GM12878 (cell line): ENCODE measurements at regions not wholly inside any gene's neighbourhood (a gene's known extent, or its start where the extent isn't known, plus 50 kb on each side); places are given as distances from the start of the nearest gene placed in this dataset.

ENCODE experiments used
- ATAC-seq: fragments of 200-7000 bp; cut with Tn5 transposase; 3 replicates; pipeline ENCODE4 v1.9.1; 2020; ENCODE audit warnings: mild to moderate bottlenecking, moderate library complexity
- BruUV-seq: library from RNA; stranded (reverse); fragments of 400-500 nt; replicated peaks from 2 replicates; lab custom pipeline; 2021; lab: Mats Ljungman, UMichigan
- CTCF ChIA-PET: fragments of 300-600 bp; sonication (Branson Sonifier 250); formaldehyde crosslinking; extraction: SDS; loops from one replicate; lab custom pipeline; 2021; ENCODE audit warnings: inconsistent platforms; lab: Yijun Ruan, JAX
- POLR2A ChIA-PET: fragments of 350-600 bp; formaldehyde crosslinking; extraction: SDS; loops from one replicate; lab custom pipeline; 2021; ENCODE audit warnings: inconsistent platforms; lab: Charles Lee
- RAD21 ChIA-PET: fragments of 300-600 bp; sonication (Branson Sonifier 250); formaldehyde crosslinking; loops from one replicate; lab custom pipeline; 2023; ENCODE audit warnings: antibody characterized with exemption; ENCODE audit not compliant: unreplicated experiment; lab: Charles Lee
- SMC1A ChIA-PET: fragments of 300-600 bp; sonication (Branson Sonifier 250); formaldehyde crosslinking; loops from one replicate; lab custom pipeline; 2023; ENCODE audit not compliant: unreplicated experiment, uncharacterized antibody; lab: Charles Lee
- DNase-seq: peaks from one replicate; pipeline ENCODE4 v3.0.0-alpha.2; 2011; ENCODE audit warnings: low read depth, low spot score
- FAIRE-seq: peaks from 3 replicates; lab custom pipeline; 2011; peaks lifted over from hg19 to GRCh38; lab: Jason Lieb, UNC
- H2AFZ ChIP-seq: 2 replicates; pipeline ENCODE4 v1.6.0; 2011; ENCODE audit warnings: low read depth, low read length, control low read depth; ENCODE audit not compliant: control insufficient read depth
- H3K27ac ChIP-seq: 2 replicates; pipeline ENCODE4 v1.5.1; 2011; ENCODE audit warnings: control low read depth; ENCODE audit not compliant: control insufficient read depth, insufficient read depth
- H3K27me3 ChIP-seq, 2 experiments: replicated peaks in 1 of 2; 2 replicates each; pipeline versions ENCODE4 v1.6.0 to v1.6.1; 2011; ENCODE audit warnings: low read length in 1 of 2; ENCODE audit not compliant: control insufficient read depth in 2 of 2, insufficient read depth in 2 of 2
- H3K36me3 ChIP-seq, 2 experiments: 2 replicates each; pipeline ENCODE4 v1.5.1; 2011; ENCODE audit warnings: low read length in 1 of 2; ENCODE audit not compliant: control insufficient read depth in 2 of 2, insufficient read depth in 2 of 2
- H3K4me1 ChIP-seq: 2 replicates; pipeline ENCODE4 v1.6.1; 2011; ENCODE audit warnings: mild to moderate bottlenecking, low read length, moderate library complexity, mixed read lengths; ENCODE audit not compliant: control insufficient read depth, insufficient read depth
- H3K4me2 ChIP-seq: 2 replicates; pipeline ENCODE4 v1.6.0; 2011; ENCODE audit warnings: control low read depth; ENCODE audit not compliant: control insufficient read depth, insufficient read depth
- H3K4me3 ChIP-seq: fragments of 200-600 bp; sonication (generic); 2 replicates; pipeline ENCODE4 v1.5.1; 2016
- H3K79me2 ChIP-seq: 2 replicates; pipeline ENCODE4 v1.6.0; 2011; ENCODE audit warnings: low read length; ENCODE audit not compliant: control insufficient read depth, insufficient read depth
- H3K9ac ChIP-seq: 2 replicates; pipeline ENCODE4 v1.8.0; 2011; ENCODE audit warnings: low read length, control low read depth, mixed read lengths; ENCODE audit not compliant: control insufficient read depth, insufficient read depth
- H3K9me3 ChIP-seq: replicated peaks from 3 replicates; pipeline ENCODE4 v1.5.1; 2011; ENCODE audit warnings: mild to moderate bottlenecking, low read length; ENCODE audit not compliant: control insufficient read depth, insufficient read depth
- H4K20me1 ChIP-seq: 2 replicates; pipeline ENCODE4 v1.6.0; 2011; ENCODE audit not compliant: control insufficient read depth, insufficient read depth
- NBN ChIP-seq: fragments of 450-650 bp; IDR thresholded peaks from 2 replicates; pipeline ENCODE4 v1.6.1; 2016
- NRF1 ChIP-seq: conservative IDR thresholded peaks from 2 replicates; pipeline ENCODE4 v1.6.1; 2011; ENCODE audit warnings: mild to moderate bottlenecking, low read depth, low read length, improper control_type of control experiment
- RB1 ChIP-seq: fragments of 450-650 bp; formaldehyde crosslinking; IDR thresholded peaks from 2 replicates; pipeline ENCODE4 v1.6.1; 2017; ENCODE audit warnings: mild to moderate bottlenecking, borderline replicate concordance
- SIN3A ChIP-seq: IDR thresholded peaks from 2 replicates; pipeline ENCODE4 v1.6.1; 2012; ENCODE audit warnings: low read depth, low read length, improper control_type of control experiment
- SPI1 ChIP-seq: IDR thresholded peaks from 2 replicates; pipeline ENCODE4 v1.6.1; 2011; ENCODE audit warnings: low read depth, mild to moderate bottlenecking, low read length, moderate library complexity, borderline replicate concordance; ENCODE audit not compliant: insufficient read depth
- STAT1 ChIP-seq: fragments of 450-650 bp; conservative IDR thresholded peaks from 2 replicates; pipeline ENCODE4 v1.6.1; 2014; ENCODE audit warnings: antibody characterized with exemption, mild to moderate bottlenecking
- ZNF592 ChIP-seq: fragments of 450-650 bp; IDR thresholded peaks from 2 replicates; pipeline ENCODE4 v1.6.1; 2017; ENCODE audit warnings: mild to moderate bottlenecking, moderate library complexity
- ZNF687 ChIP-seq: fragments of 450-650 bp; IDR thresholded peaks from 2 replicates; pipeline ENCODE4 v1.6.1; 2017; ENCODE audit warnings: mild to moderate bottlenecking, moderate library complexity
- whole genome bisulfite sequencing: methylation state at CpG from one replicate; pipeline ENCODE4 v1.1.6; 2016; ENCODE audit warnings: low lambda C conversion rate; ENCODE audit not compliant: insufficient replicate concordance, insufficient coverage; ENCODE audit errors: missing lambda C conversion rate; 5-methylcytosine and 5-hydroxymethylcytosine counted together
- in situ Hi-C: fragments of 300-500 bp; cut with MboI; formaldehyde crosslinking; loops from 9 replicates; pipeline ENCODE4 v1.14.3; 2018; ENCODE audit warnings: mixed read lengths
- intact Hi-C: fragments of 100-400 bp; cut with micrococcal nuclease; formaldehyde crosslinking; loops from one replicate; pipeline ENCODE4 v1.14.2; 2022; ENCODE audit not compliant: unreplicated experiment
- TF ChIP-seq, protein P1 (sequence below), 3 experiments: IDR thresholded peaks in 2 of 3; conservative IDR thresholded peaks in 1 of 3; 2 replicates each; pipeline ENCODE4 v1.5.1; 2011; ENCODE audit warnings: low read depth in 3 of 3, low read length in 3 of 3, mild to moderate bottlenecking in 3 of 3, control low read depth in 2 of 3, moderate library complexity in 2 of 3, inconsistent platforms in 1 of 3, mixed read lengths in 1 of 3; ENCODE audit not compliant: control insufficient read depth in 2 of 3, insufficient read depth in 1 of 3; ENCODE audit errors: extremely low read depth in 1 of 3

- TF ChIP-seq, protein P1, sequence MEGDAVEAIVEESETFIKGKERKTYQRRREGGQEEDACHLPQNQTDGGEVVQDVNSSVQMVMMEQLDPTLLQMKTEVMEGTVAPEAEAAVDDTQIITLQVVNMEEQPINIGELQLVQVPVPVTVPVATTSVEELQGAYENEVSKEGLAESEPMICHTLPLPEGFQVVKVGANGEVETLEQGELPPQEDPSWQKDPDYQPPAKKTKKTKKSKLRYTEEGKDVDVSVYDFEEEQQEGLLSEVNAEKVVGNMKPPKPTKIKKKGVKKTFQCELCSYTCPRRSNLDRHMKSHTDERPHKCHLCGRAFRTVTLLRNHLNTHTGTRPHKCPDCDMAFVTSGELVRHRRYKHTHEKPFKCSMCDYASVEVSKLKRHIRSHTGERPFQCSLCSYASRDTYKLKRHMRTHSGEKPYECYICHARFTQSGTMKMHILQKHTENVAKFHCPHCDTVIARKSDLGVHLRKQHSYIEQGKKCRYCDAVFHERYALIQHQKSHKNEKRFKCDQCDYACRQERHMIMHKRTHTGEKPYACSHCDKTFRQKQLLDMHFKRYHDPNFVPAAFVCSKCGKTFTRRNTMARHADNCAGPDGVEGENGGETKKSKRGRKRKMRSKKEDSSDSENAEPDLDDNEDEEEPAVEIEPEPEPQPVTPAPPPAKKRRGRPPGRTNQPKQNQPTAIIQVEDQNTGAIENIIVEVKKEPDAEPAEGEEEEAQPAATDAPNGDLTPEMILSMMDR (IDR thresholded peaks at IDR 0.05 in 2 of 3, conservative IDR thresholded peaks at IDR 0.05 in 1 of 3; ENCODE audit: control insufficient read depth in 2 of 3, extremely low read depth in 1 of 3, insufficient read depth in 1 of 3, low read depth in 3 of 3, low read length in 3 of 3), result no peak
Measured at GRCh38 chr4:24720979-24721378, 74.4 kb upstream of the SOD3 start (continued).

DNA sequence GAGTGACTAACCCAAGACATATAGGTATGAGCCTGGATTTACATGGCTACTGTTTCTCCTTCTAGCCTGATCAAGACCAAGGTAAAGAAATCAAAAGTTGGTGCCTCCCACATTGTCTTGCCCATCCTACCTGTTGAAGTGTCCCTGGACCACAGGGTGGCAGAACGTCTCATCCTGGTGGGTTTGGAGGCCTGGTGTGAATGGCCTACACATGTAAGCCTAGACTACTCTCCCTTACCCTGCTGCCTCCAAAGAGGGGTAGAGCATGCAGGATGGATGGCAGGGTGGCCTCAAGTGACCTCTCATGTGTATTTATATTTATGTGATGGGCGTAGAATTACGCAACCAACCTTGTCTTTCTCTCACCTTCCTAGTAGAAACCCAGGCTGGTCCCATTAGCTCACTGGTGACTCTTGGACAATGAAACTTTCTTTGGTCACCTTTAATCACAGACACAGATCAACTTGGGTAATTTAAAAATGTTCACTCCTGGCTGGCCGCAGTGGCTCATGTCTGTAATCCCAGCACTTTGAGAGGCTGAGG lies 73.3 kb upstream of the SOD3 start:
- FAIRE-seq (no peak), DNase-seq (no peak)
- TF ChIP-seq SIN3A (no peak), ZNF687 (no peak), NRF1 (no peak), RB1 (no peak), SPI1 (no peak), NBN (no peak), STAT1 (no peak), ZNF592 (no peak)

More for the DNA sequence above, 73.3 kb upstream of the SOD3 start:
- no peak overlapping the region for H3K27ac ChIP-seq
- SMC1A ChIA-PET, result no interaction called here
- intact Hi-C loops (no loop called here), in situ Hi-C loops (loop anchor here (10.0 kb wide), 1 partner anchor 57 kb away; no protein-coding TSS in a partner anchor)
- H3K4me2 ChIP-seq, result no peak overlapping the region
- no peak for ATAC-seq
- CTCF ChIA-PET, result no interaction called here
- H3K79me2 ChIP-seq, result no peaks in the 10 kb centered on the region
- RAD21 ChIA-PET, result no interaction called here
- no peaks in the 10 kb centered on the region for H3K4me1 ChIP-seq
- no peaks in the 10 kb centered on the region; the same call in 1 of the 2 replicates for H4K20me1 ChIP-seq
- H3K36me3 ChIP-seq, result no peaks in the 10 kb centered on the region
- POLR2A ChIA-PET, result no interaction called here
- H3K9ac ChIP-seq, result no peak overlapping the region
- no peak overlapping the region for H2AFZ ChIP-seq
- no peaks in the 10 kb centered on the region; the same call in 2 of the 3 replicates for H3K9me3 ChIP-seq
- no TSS peak for BruUV-seq
- H3K4me3 ChIP-seq, result no peak overlapping the region
- WGBS, result 39% methylated on average over 4 of the region's 4 CpGs
- no peaks in the 10 kb centered on the region for H3K27me3 ChIP-seq
